Inferior parietal cortex (tissue), 1 donor: ENCODE measurements at regions not wholly inside any gene's neighbourhood (a gene's known extent, or its start where the extent isn't known, plus 50 kb on each side); places are given as distances from the start of the nearest gene placed in this dataset.
A peak's percentile ranks its signal among the peaks of the same experiment; 100 is the strongest.

Experiments
- DNase-seq: peaks from one replicate; pipeline ENCODE4 v3.0.0-alpha.2; 2016; ENCODE audit errors: extremely low spot score

DNA sequence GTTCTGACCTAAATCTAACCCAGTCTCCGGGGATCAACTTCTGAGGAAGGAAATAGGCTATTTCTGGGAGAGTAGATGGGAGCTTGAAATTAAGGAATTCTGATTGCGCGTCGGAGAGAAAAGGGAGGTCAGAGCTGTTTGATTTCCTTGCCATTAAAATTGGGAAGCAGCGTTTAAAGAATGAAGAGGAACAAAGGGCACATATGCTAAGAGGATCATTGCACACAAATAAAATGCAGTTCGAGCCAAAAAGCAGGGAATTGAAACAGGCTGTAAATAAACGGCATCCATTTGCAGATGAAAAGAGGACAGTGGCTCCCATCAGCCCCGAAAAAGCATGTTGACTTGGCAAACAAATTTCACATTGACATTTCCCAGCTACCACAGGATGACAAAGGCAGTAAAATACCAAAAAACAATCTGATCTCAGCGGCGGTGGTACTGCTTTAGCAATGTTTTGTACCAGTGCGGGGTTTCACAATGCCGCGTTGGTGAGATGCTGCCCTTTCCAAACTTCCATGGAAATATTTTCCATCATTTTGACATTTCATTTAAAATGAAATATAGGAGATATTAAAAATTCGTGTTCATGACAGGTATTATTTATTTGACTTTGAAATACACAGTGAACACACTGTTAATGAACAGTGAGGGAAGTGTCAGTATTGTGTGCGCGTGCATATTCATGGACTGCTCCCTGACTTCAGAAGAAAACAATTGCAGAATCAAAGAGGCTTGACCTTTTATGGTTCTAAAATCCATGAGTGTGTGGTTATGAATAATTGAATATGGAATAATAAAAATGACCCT, 108.8 kb downstream of the SQOR start:
- DNase-seq = no peak

DNA sequence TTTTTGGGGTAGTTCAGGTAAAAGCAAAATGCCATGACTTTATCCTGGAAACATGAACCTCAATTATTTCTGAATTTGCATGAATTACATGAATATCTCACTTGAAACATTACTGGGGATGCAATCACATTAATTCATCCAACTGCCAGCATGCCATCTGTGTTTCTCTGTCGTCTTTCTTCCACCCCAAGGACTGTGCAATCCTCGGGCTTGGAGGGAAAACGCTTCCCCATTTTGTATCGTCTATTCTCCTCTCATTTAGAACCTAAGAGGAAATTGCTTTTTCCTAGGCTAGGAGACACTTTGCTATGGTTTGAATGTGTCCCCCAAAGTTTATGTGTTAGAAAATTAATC, 109.4 kb downstream of the SQOR start:
- DNase-seq = no peak

DNA sequence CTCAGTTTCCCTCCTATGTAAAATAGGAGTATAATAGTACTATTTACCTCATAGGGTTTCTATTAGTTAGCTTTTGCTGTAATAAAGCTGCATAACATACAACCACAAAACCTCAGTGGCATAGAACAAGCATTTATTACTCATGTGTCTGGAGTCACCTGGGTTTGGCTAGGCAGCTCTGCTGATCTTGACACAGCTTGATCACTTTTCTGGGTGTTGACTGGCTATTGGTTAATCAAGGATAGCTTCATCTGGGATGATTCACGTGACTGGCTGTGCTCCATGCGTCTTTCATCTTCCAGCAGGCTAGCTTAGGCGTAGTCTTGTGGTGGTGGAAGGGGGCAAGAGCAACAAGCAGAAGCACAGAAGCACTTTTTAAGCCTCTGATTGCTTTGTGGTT, 112.6 kb downstream of the SQOR start:
- no peak for DNase-seq

DNA sequence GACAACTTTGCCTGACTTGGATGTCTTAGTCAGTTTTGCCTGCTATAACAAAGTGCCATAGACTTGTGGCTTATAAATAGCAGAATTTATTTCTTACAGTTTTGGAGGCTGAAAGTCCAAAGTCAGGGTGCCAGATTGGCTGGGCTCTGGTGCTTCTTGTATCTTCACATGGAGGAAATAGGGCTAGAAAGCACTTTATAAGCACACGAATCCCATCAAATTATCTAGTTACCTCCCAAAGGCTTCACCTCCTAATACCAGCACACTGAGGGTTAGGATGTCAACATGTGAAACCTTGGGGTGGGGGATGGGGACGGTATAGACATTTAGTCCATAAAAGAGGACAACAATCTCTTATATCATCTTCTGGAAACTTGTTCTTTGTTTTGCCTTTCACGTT, 116.8 kb downstream of the SQOR start:
- DNase-seq = no peak

DNA sequence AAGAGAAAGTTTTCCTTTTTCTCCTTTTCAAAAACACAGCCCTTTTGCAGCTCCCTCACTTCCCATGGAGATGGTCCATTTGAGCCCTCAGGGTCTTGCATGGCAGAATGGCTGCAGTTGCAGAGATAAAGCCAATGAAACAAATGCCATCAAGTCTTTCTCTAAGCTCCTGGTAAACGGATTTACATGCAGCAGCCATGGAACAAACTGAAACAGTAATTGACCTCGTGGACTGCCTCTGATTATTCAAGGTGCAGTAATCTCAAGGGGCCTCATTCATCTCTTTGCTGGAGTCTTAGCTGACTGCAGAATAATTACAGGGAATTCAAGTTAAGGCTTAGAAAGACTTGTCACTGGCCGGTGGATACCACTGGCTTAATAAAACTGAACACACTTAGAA, 125.1 kb downstream of the SQOR start:
- DNase-seq = no peak

DNA sequence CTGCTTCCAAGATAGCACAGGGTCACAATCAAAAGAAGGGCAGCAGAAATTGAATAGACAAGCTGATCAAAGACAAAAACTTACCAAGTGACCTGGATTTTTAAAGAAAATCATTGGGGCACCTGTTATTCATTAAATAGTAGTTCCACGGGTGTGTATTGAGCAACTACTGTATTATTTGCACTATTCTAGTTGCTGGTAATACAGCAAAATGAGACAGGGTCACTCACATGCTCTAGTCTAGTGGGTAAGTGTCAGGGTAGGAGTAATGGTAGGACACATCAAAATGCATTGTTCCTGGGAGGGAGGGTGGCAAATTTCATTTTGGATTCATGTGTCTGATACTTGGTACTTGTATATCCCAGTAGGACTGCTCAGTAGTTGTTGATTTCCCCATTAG, 127.9 kb downstream of the SQOR start:
- no peak for DNase-seq

DNA sequence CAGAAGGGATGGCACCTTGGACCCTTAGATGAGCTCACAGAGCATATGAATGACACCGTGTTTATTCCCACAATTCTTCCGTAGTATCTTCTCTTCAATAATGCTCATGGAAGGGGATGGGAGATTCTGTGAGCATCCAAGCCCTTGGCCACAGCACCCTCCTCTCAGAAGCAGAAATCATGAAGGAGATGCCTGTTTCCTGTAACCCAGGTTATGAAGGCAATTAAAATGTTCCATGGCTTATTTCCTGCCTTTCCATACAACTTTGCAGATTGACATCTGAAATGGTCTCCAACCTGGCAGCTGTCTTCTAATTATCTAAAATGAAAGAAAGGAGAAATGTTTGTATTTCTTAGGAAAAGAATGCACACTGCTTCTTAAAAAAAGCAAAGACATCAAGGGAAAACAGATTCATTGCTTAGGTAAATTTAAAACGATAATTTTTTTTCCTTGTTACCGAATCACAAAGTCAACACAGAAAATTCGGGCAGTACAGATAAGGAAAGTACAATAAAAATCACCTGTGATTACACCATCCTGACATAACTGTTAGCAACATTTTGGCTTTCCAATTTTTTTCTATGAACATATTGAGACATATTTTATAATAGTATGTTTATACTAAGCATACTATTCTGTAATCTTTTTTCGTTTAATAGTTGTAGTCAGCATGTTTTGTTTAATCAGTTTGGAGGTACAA, 128.5 kb downstream of the SQOR start:
- no peak for DNase-seq

DNA sequence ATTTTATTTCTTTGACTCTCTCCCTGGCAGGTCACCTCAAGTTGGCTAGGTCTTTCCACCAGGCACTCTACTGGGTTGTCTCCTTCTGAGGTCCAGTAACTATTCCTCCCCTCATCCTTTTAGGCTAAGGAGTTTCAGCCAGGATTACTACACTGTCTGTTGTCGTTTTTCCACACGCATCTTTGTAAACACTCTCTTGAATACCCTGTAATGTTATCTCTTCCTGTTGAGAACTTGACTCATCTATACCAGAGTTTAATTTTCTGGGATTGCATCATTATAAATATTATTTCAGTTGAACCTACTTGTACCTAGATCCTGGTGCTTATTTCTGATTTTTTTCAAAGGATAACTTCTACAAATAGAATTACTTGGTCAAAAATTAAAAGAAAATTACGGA, 138.3 kb downstream of the SQOR start:
- no peak for DNase-seq

DNA sequence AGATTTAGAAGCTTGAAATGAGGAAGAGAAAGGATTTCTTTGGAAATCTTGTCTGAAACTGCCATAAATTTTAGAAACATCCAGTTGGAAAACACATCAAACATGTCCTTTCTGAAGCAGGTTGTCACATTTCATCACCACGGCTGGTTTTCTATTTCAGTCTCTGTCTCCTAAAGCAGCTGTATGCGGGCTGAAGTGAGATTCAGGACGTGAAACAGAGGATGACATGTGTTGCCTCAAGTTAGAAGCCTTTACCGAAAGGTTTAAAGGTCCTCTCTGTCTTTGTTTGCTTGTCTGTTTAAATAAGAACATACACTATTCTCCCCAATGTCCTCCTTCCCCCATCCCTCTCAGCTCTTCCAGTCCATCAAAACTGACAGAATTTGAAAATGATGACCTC, 141.9 kb downstream of the SQOR start:
- DNase-seq = no peak

DNA sequence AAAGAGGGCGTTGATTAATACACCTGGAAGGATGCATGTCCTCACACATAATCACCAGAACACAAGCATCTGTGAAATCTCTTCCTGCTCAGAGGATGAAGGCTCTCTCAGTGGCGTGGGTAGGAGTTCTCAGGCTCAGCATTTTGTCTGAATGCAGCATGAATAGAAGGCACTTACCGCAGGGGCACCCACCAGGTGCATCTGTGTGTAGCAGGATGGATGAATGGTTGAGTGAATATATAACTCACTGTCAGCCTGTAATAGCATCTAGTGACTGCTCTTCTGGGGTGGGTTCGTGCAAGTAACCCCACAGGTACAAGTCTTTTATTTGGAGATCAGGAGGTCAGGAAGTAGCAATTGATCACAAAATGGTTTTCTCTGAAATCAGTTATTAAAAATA, 143.0 kb downstream of the SQOR start:
- DNase-seq = no peak

DNA sequence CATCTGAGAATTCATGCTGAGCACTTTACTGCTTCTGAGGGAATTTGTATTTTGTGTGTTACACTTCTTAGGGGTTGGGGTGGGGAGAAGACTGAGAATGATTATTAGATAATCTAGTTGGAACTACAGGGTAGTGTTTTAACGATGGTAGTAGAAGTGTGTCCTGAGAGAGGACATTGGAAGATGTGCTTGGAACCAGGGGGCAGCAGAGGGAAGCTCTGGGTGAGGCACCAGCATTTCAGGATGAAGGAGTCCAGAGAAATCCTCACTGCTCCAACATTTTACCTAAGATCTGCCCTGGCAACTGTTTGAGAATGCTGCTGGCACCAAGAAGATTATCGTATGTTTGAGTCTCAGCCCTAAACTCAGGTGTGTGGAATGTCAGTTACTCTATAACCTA, 145.5 kb downstream of the SQOR start:
- DNase-seq = no peak

DNA sequence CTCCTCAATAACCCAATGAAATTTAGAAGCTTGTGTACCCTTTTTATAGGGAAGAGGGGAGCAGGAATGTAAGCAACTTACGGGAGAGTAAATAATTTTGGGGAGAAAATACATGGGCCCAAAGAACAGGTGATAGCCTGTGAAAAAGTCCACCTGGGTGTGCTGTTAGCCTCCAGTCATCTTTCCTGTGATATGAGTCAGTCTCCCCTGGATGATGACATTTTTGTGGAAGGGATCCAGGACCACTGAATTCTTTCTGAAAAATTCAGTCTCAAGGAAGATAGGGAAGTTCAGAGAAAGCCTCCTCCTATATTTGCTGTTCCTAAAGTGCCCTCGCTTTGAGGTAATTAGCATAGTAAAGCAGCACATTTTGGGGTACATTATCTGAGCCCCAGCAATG, 149.8 kb downstream of the SQOR start:
- no peak for DNase-seq

DNA sequence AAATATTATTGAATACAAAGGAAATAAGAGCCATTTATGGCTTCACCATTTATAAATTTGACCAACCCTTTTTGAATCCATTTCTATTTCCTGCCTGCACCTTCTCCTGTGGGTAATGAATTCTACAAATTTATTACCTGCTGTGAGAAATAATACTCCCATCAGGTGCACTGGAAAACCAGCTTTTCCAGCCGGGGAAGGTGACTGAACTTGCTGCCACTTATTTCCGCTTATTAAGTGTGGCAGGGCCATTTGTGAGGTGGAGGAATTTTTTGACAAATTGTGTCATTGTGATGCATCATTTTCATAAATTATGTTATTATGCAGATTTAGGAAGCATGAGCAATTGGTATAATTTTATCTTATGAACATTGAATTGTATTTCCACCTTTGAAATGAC, 151.1 kb downstream of the SQOR start:
- no peak for DNase-seq

DNA sequence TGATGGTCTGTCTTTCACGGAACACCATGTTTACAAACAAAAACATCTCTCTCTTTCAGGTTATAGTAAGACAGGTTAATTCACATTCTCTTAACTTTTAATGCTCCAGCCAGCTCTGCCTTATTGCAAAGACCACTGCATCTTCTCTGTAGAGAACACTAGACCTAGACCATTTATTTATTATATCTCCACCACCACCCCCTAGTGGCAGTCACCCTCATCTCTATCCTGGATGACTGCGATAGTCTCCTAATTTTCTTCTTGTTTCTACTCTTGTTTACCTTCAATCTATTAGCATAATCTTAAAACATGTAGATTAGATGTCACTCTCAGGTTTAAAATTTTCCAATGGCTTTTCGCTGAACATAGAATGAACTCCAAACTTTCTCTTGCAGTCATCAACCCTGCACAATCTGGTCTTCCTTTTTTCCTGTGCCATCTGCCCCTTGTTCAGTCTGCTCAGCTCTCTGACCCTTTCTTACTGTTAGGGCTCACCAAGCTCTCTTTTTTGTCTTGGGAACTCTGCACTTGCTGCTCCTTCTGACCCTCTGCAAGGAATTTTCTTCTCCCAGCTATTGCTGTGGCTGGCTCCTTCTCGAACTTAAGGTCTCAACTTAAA, 155.6 kb downstream of the SQOR start:
- DNase-seq = no peak

DNA sequence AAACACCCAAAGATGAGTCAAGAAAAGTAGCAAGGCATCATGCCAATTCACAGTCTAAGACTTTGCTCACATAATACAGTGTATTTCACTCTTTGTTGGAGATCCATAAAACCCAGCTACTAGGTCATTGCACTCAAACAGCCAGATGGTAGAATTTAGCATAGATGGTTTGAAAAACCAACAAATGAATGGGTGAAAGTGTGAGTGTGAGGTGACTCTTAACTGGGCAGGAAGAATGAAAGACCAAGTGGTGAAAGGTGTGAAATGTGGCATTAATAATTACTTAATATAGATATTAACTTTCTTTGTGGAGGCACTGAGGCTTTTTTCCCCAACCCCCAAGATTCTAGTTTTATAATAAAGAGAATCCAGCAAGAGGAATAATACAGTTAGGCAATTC, 159.5 kb downstream of the SQOR start:
- no peak for DNase-seq

DNA sequence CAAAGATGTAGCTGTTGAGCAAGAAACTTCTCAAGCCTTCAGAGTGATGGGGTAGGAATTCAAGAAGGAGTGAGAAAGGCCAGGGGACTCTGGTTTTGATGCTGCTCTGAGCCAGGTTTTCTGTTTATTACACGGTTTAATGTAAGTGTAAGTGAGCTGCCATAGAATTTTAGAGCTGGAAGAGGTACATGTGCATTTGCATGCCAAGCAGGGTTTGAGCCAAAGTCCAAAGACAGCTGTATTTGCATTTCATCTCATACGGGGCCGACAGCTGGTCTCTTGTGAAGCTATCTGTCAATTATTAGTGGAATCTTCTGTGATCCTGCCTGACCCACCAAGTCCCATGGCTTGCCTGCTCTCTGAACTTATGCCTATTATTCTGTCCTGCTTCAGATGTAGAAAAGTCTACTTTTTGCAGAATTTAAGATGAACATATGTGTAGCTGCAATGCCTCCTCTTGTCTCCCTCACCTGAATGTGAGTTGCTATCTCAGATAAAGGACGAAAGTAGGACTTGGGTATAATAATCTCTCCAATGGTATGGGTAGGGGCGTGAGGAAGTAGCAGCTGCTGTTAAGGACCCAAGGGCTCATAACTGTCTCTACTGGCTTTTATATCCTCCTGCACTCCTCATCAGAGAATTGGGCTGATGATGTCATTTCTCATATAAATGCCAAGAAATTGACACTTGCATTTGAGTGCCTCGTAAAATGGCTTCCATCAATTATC, 160.0 kb downstream of the SQOR start:
- no peak for DNase-seq

DNA sequence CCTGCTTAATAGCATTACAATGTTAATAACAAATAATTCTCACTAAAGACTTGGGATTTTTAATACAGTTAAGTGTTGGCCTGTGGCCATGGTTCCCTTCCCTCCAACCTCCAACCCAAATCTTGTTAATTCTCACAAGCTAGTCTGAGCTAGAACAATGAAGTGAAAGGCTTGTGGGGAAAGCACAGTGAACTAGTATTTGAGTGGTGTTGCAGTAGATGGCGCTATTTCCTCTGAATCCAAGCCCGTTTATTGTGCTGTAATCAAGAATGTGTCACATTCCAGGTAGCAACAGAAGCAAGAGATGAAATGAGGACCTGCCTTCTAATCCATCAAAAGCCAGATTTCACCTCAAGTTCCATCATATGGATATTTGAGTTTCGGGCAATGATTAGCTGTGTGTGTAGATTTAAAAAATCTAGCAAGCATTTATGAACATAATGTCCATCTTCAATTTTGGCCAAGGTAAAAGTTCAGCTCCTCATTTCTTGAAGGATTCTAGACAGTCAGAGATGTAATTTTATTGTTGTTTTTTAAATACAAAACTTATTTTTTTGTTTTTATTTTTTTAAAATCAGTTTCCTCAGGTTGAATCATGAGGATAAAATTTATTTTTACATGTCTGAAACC, 160.7 kb downstream of the SQOR start:
- DNase-seq = peak; percentile 54

DNA sequence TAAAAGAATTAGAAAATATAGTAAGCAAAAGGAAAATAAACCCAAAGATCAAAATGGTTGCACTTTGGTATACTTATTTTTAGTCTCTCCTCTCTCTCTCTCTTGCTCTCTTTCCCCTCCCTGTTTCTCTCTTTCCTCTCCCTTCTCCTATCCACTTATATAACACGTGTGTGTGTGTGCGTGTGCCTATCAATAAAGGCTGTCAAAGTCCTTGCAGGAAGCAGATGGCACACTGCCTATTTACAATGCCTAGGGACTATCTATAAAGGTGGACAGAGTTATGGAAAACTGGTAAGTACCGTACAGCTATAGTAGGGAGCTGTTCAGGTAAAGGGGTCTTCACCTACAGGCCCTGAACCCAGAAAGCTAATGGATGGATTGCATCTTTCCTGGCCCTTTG, 161.6 kb downstream of the SQOR start:
- DNase-seq = no peak

DNA sequence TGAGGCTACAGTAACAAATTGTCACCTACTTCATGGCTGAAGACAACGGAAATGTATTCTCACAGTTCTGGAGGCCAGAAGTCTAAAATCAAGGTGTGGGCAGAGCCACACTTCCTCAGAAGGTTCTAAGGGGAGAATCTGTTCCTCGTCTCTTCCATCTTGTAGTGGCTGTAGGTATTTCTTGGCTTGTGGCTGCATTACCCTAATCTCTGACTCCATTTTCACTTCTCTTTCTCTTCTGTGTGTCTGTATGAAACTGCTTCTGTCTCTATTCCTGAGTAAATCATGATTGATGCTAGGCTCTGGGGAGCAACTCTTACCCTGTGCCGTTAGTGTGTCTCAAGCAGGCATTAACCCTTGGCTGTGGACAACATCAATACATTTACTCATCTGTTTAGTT, 164.7 kb downstream of the SQOR start:
- no peak for DNase-seq

DNA sequence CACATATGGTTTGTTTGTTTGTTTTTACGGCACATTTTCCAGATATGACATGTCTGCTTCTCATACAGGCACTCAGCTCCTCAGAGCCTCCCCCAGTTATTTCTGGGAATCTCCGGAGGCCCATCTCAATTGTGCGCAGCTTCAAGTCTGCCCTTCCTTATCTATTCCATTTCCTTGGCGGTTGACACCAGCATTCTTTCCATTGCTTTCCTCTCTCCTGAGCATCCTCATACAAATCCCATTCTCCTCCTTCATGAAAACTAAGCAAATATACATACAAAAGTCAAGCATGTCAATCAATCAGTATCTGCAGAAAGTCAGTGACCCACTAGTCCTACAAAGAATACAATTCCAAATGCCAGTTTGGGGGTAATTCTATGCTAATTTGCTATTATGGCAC, 166.7 kb downstream of the SQOR start:
- DNase-seq = no peak

DNA sequence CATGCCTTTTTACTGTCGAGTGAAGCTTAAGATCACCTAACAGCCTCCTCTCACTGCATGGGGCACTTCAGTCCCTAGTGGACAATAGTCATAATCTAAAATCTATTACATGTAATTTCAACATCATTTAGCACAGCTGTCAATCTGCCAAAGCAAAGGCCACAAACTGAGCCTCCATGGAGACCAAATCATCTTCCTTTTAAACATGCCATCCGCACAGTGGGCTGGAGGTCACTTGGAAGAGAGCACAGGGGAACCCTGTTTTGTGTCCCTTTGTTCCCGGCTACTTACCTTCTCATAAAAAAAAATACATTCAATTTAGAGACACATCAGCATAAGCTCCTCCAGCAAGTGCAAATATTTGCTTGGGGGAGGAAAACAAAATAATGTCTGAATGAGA, 167.3 kb downstream of the SQOR start:
- DNase-seq = no peak

DNA sequence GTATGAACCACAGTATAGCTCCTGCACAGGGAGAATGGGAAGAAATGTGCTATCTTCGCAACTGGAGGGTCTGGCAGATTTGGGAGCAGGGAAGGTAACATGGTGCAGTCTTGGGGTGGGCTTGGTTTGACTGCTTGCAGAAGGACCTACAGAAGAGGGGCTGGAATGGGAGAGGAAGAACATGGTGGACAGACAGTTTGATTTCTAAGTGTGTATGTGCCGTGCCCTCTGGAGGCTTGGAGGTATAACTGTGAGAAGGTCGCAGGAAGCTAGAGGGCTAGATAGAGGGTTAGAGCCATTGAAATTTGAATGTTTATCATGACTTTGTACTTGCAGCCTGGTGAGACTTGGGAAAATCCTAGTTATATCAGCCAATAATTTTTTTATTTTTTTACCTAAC, 169.2 kb downstream of the SQOR start:
- DNase-seq = no peak
